Testis (tissue), 2 donors: ENCODE measurements at regions not wholly inside any gene's neighbourhood (a gene's known extent, or its start where the extent isn't known, plus 50 kb on each side); places are given as distances from the start of the nearest gene placed in this dataset.

Experiments used
- DNase-seq: peaks from one replicate; pipeline ENCODE4 v3.0.0-alpha.2; 2019
- H3K27ac ChIP-seq, 2 donors: fragments of 200-600 bp; sonication (generic); one replicate each; pipeline ENCODE4 v1.5.1; 2019
- H3K27me3 ChIP-seq: fragments of 200-600 bp; sonication (generic); one replicate; pipeline ENCODE4 v1.5.1; 2019
- H3K36me3 ChIP-seq: fragments of 200-600 bp; sonication (generic); one replicate; pipeline ENCODE4 v1.5.1; 2017; ENCODE audit warnings: low read depth; ENCODE audit errors: missing control alignments
- H3K4me1 ChIP-seq: fragments of 200-600 bp; sonication (generic); one replicate; pipeline ENCODE4 v1.5.1; 2019
- H3K4me3 ChIP-seq, 2 donors: fragments of 200-600 bp; sonication (generic); one replicate each; pipeline ENCODE4 v1.5.1; 2017 to 2019
- H3K9me3 ChIP-seq: fragments of 200-600 bp; sonication (generic); one replicate; pipeline ENCODE4 v1.5.1; 2017
- CTCF ChIP-seq, 3 experiments: fragments of 450-650 bp in 2 of 3; fragments of 200-600 bp in 1 of 3; sonication (generic) in 1 of 3; IDR thresholded peaks; one replicate each; pipeline ENCODE4 v1.5.1; 2016 to 2019; ENCODE audit warnings: antibody characterized with exemption in 3 of 3, mild to moderate bottlenecking in 2 of 3, moderate library complexity in 1 of 3
- POLR2A ChIP-seq: fragments of 450-650 bp; IDR thresholded peaks from one replicate; pipeline ENCODE4 v1.6.1; 2017; ENCODE audit warnings: antibody characterized with exemption, mild to moderate bottlenecking, moderate library complexity
- WGBS, 2 donors: methylation state at CpG; one replicate each; pipeline ENCODE4 v1.1.5; 2018; 5-methylcytosine and 5-hydroxymethylcytosine counted together
- intact Hi-C: fragments of 100-400 bp; cut with DNase I; formaldehyde crosslinking; loops from one replicate; pipeline ENCODE4 v1.15.1; 2023; ENCODE audit warnings: low total_unique reads

GRCh38 chr4:14744346-14744745 lies 257.9 kb upstream of the CPEB2 start:
- no peaks in the 10 kb centered on the region for H3K4me1 ChIP-seq
- H3K4me3 ChIP-seq = no peak overlapping the region
- DNase-seq = no peak
- no peak for TF ChIP-seq CTCF (IDR thresholded peaks at IDR 0.05)
- 64 to 77% methylated on average over 4 of the region's 4 CpGs for WGBS, 2 donors
- intact Hi-C loops = no loop called here
- H3K27me3 ChIP-seq = no peaks in the 10 kb centered on the region
- no peaks in the 10 kb centered on the region for H3K36me3 ChIP-seq
- no peak overlapping the region for H3K27ac ChIP-seq
- no peaks in the 10 kb centered on the region for H3K9me3 ChIP-seq

- H3K4me3 ChIP-seq = no peak overlapping the region
- H3K9me3 ChIP-seq = no peaks in the 10 kb centered on the region
- WGBS, 2 donors = 34 to 50% methylated on average over 2 of the region's 2 CpGs
- H3K27ac ChIP-seq = no peak overlapping the region
- TF ChIP-seq CTCF (IDR thresholded peaks at IDR 0.05) = no peak
- no peak for TF ChIP-seq POLR2A
- DNase-seq = peak; percentile 68
- intact Hi-C loops = no loop called here
- H3K4me1 ChIP-seq = no peaks in the 10 kb centered on the region
- no peaks in the 10 kb centered on the region for H3K27me3 ChIP-seq
- no peaks in the 10 kb centered on the region for H3K36me3 ChIP-seq
Measured at GRCh38 chr4:14749910-14750309, 252.4 kb upstream of the CPEB2 start.

- Histone ChIP-seq H3K27ac (no peak overlapping the region), H3K27me3 (no peaks in the 10 kb centered on the region), H3K9me3 (no peaks in the 10 kb centered on the region), H3K36me3 (no peaks in the 10 kb centered on the region), H3K4me1 (no peaks in the 10 kb centered on the region), H3K4me3 (no peak overlapping the region)
- no peak for TF ChIP-seq POLR2A
- no peak for TF ChIP-seq CTCF (IDR thresholded peaks at IDR 0.05)
- no peak for DNase-seq
- intact Hi-C loops = no loop called here
- WGBS, 2 donors = 75 to 79% methylated on average over 6 of the region's 6 CpGs
Measured at GRCh38 chr4:14752341-14753046, 249.8 kb upstream of the CPEB2 start.

GRCh38 chr4:14767142-14767541 lies 235.1 kb upstream of the CPEB2 start:
- no peak for DNase-seq
- no peak overlapping the region for H3K27ac ChIP-seq
- no peaks in the 10 kb centered on the region for H3K9me3 ChIP-seq
- TF ChIP-seq CTCF (IDR thresholded peaks at IDR 0.05) (no peak), POLR2A (no peak)
- intact Hi-C loops = no loop called here
- H3K27me3 ChIP-seq = no peaks in the 10 kb centered on the region
- no peaks in the 10 kb centered on the region for H3K4me1 ChIP-seq
- H3K36me3 ChIP-seq = no peaks in the 10 kb centered on the region
- no peak overlapping the region for H3K4me3 ChIP-seq

- H3K4me3 ChIP-seq = no peak overlapping the region
- H3K36me3 ChIP-seq = no peaks in the 10 kb centered on the region
- no peaks in the 10 kb centered on the region for H3K4me1 ChIP-seq
- no peaks in the 10 kb centered on the region for H3K27me3 ChIP-seq
- H3K9me3 ChIP-seq = no peaks in the 10 kb centered on the region
- H3K27ac ChIP-seq = no peak overlapping the region
- intact Hi-C loops = no loop called here
- TF ChIP-seq POLR2A (no peak), CTCF (IDR thresholded peaks at IDR 0.05) (no peak)
- no peak for DNase-seq
Measured at GRCh38 chr4:14768449-14768848, 233.8 kb upstream of the CPEB2 start.
